CD4-positive, alpha-beta T cell treated with Interleukin-12 subunit alpha and Interleukin-12 subunit beta, for 1 hour (primary cell): ENCODE measurements at regions not wholly inside any gene's neighbourhood (a gene's known extent, or its start where the extent isn't known, plus 50 kb on each side); places are given as distances from the start of the nearest gene placed in this dataset.
"Not testable (repeated sequence)": the region's sequence is repeated elsewhere in the genome, so short reads cannot be mapped to it uniquely, and the experiment has no call there.

Experiments used
- DNase-seq: peaks from one replicate; pipeline ENCODE4 v3.0.0-alpha.2; 2020

- DNase-seq, result peak; percentile 28
Measured at GRCh38 chr12:116687888-116688287, 50.0 kb downstream of the SPRING1 start.

DNA sequence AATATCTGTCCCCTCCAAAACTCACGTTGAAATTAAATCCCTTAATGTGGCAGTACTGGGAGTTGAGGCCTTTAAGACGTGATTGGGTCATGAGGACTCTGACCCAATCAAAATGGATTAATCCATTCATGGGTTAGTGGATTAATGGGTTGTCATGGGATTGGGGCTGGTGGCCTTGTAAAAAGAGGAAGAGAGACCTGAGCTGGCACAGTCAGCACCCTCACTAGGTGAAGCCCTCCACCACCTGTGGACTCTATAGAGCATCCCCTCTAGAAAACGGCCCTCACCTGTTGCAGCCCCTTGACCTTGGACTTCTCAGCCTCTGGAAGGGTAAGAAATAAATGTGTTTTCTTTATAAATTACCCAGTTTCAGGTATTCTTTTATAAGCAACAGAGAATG, 53.0 kb downstream of the SPRING1 start:
- DNase-seq, result no peak

DNA sequence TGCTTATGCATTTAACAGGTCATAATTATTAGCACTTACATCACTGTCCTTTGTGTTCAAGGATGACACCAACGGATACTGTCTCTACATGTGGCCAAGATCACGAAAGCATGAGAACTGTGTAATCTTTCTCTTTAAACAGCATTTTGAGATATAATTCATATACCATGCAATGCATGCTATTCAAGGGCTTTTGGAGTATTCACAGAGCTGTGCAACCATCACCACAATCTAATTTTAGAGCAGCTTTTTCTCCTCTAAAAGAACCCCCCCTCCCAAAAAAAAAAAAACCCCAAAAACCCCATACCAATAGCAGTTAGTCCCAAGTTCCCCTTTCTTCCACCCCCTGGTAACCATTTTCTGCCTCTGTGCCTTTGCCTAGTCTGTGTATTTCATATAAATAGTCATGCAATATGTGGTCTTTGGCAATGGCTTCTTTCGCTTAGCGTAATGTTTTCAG, 60.6 kb downstream of the SPRING1 start:
- DNase-seq, result no peak

DNA sequence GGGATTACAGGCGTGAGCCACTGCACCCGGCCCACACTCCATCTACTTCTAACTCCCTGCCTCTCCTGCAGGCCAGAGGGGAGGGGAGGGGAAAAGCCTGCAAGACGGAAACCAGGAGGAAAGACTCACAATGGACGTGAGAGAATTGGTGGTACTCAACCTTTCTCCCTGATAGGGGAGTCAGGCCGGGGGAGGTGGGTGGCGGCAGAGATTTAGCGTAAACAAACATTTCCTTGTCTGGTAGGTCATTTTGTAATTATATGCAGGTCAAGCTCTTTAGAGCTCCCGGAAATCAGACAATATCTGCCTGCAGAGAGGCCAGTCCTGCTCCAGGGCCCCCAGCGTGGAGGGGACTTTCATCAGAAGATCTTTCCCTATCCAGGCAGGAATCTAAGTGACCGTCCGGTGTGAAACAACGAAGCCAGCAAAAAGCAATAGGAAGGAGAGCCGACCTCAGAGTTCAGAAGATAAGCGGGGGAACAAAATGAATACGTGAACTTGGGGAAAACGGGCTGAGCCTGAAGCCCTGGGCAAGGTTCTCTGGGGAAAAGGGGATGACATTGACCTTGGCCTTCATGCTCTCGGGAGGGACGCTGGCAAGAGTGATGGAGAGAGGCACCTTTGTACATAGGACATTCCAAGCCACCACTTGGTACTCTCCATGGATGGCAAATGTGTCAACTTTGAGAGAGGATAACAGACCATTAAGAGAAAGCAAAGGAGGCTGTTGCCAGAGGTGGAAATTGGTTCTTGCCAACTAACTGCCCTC, 62.3 kb downstream of the SPRING1 start:
- DNase-seq, result no peak

- no peak for DNase-seq
Measured at GRCh38 chr12:116674643-116675183, 63.2 kb downstream of the SPRING1 start.

- DNase-seq, result no peak
Measured at GRCh38 chr12:116673681-116674111, 64.2 kb downstream of the SPRING1 start.

DNA sequence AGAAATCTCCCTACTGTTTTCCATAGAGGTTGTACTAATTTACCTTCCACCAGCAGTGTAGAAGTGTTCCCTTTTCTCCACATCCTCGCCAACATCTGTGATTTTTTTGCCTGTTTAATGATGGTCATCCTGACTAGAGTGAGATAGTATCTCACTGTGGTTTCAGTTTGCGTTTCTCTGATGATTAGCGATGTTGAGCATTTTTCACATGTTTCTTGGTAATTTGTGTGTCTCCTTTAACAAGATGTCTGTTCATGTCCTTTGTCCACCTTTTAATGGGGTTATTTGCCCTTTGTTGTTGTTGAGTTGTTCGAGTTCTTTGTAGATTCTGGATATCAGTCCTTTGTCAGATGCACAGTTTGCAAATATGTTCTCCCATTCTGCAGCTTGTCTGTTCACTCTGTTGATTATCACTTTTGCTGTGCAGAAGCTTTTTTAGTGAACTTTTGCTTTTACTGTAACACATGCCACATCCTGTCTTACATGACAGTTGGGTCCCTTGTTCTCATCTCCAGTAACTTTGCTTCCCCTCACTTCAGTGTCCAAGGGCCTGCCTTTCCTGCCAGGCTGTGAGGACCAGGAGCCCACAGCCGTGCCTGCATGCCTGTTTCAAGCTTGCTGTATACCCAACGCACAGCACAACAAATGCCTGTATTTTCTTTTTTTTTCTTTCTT, 64.9 kb downstream of the SPRING1 start:
- DNase-seq, result peak; percentile 16

DNA sequence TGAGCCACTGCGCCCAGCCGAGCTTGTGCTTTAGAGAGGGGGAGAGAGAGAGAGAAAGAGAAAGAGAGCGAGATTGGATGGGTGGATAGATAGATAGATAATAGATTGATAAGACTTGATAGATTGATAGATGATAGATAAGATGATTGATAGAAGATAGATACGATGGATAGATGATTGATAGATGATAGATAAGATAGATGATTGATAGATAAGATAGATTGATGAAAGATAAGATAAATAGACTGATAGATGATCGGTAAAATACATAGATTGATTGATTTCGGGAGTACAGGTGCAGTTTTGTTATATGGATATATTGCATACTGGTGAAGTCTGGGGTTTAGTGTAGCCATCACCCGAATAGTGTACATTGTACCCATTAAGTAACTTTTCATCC, 65.9 kb downstream of the SPRING1 start:
- no peak for DNase-seq

DNA sequence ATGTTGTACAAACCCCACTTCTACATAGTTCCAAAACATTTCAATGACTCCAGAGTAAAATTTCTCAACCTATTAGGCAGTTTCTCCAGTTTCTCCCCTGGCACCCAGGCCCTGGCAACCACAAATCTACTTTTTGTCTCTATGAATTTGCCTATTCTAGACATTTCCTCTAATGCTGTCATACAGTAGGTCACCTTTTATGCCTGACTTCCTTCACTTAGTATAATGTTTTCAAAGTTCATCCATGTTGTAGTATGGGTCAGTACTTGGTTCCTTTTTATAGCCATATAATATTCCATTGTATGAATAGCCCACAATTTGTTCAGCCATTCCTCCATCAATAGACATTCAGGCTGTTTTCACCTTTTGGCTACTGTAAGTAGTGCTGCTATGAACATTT, 67.0 kb downstream of the SPRING1 start:
- DNase-seq, result no peak

GRCh38 chr12:116667752-116668151, 70.1 kb downstream of the SPRING1 start:
- no peak for DNase-seq

DNA sequence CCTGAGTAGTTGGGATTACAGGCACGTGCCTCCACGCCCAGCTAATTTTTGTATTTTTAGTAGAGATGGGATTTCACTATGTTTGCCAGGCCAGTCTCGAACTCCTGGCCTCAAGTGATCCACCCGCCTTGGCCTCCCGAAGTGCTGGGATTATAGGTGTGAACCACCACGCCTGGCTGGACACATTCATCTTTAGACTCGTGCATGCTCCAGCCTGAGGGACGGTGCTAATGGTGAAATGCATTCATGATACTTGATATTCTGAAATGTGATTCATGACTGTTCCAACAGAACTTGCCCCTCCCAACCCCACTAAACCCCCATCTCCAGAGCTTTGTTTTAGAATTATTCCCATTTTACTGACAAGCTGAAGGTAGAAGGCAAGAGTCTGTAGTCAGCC, 71.0 kb downstream of the SPRING1 start:
- DNase-seq, result not testable (repeated sequence)

GRCh38 chr12:116666305-116666673, 71.6 kb downstream of the SPRING1 start:
- DNase-seq, result no peak

DNA sequence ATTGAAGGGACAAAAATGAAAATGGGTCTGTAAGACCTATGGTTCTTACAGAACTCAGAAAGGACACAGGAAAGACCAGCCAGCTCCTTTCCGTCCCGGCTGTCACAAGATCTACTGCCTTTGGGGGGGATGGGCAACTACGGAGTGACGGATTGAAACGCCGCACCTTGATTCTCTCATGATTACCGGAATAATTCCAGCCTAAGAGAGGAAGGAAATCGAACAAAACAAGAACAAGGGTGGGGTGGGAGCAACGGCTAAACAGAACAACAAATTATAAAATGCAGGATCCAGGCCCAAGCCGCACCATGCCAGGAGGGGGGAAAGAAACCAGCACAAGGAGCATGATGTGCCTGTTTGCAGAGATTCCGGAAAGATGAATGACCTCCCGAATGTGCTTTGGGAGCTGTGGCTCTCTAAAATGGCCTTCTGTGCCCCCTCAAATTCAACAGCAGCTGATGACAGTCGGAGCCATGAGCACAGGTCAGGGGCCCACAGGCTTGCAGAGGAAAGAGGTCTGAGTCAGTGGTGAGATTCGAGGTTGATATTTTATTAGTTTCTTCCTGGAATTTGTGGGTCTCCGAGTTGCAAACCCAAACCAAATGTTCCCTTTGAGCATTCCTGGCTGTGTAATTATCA, 72.1 kb downstream of the SPRING1 start:
- DNase-seq, result no peak

GRCh38 chr12:116664085-116664484, 73.8 kb downstream of the SPRING1 start:
- DNase-seq, result no peak

- DNase-seq, result no peak
Measured at GRCh38 chr12:116662612-116663144, 75.2 kb downstream of the SPRING1 start.

DNA sequence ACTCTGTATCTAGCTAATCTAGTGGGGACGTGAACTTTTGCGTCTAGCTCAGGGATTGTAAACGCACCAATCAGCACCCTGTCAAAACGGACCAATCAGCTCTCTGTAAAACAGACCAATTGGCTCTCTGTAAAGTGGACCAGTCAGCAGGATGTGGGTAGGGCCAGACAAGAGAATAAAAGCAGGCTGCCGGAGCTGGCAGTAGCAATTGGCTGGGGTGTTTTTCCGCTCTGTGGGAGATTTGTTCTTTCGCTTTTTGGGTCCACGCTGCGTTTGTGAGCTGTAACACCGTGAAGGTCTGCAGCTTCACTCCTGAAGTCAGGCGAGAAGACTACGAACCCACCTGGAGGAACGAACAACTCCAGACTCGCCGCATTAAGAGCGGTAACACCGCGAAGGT, 76.5 kb downstream of the SPRING1 start:
- no peak for DNase-seq

- DNase-seq, result not testable (repeated sequence)
Measured at GRCh38 chr12:116660740-116661139, 77.1 kb downstream of the SPRING1 start.

DNA sequence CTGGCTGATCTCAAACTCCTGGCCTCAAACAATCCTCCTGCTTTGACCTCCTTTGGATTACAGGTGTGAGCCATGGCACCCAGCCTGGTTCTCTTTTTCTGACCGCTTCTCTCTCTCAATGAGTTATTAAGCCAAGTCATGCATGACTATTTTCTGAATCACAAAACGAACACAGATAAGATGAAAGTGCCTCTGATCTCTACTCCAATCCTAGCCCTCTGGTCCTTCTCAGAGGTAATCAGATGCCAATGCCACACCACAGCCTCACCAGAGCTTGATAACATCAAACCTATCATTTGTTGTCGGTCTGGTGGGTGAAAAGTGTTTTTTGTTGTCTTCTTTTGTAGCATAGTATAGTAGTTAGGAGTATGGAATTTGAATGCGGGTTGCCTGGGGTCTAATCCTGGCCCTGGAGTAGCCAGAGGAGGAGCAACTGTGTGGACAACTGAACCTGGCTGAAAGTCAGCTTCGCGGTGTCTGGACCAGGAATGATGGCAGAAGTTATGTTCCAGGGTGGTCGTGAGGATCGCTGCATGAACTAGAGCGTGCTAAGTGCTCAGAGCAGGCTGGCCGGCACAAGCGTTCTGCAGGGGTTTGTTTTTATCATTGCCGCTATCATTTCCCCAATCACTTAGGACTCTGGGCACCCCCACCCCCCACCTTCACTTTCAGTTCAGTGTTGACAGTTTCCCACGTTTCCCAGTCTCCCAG, 77.9 kb downstream of the SPRING1 start:
- DNase-seq, result no peak

- no peak for DNase-seq
Measured at GRCh38 chr12:116657921-116658495, 79.9 kb downstream of the SPRING1 start.

GRCh38 chr12:116656306-116656705, 81.6 kb downstream of the SPRING1 start:
- DNase-seq, result no peak

- no peak for DNase-seq
Measured at GRCh38 chr12:116654226-116654743, 83.6 kb downstream of the SPRING1 start.

- no peak for DNase-seq
Measured at GRCh38 chr12:116651089-116651488, 86.8 kb downstream of the SPRING1 start.
